ENCODE measurements at regions not wholly inside any gene's neighbourhood (a gene's known extent, or its start where the extent isn't known, plus 50 kb on each side); places are given as distances from the start of the nearest gene placed in this dataset.

GRCh38 chr4:159446266-159446976 lies 343.5 kb downstream of the RAPGEF2 start:
- H3K4me2 ChIP-seq (ENCODE audit: insufficient read depth in 1 of 2, low read depth in 2 of 2, low read length in 2 of 2), result no peak overlapping the region
- H2BK20ac ChIP-seq (ENCODE audit: low read length), result no peak overlapping the region
- FAIRE-seq, result peak; percentile 52
- POLR2A ChIA-PET (ENCODE audit: partially characterized antibody), result no interaction called here
- no peak overlapping the region for H3K18ac ChIP-seq (ENCODE audit: extremely low read depth, low read length)
- no peak overlapping the region for H3K9ac ChIP-seq (replicated peaks in 1 of 4; ENCODE audit: extremely low read depth in 1 of 4, low read depth in 3 of 4, low read length in 3 of 4)
- no peaks in the 10 kb centered on the region for H4K20me1 ChIP-seq (replicated peaks in 1 of 2; ENCODE audit: control insufficient read depth in 1 of 2, insufficient read depth in 2 of 2, low read length in 2 of 2)
- H3K27ac ChIP-seq (ENCODE audit: low read depth, low read length), result no peak overlapping the region
- DNase-seq (ENCODE audit: low read depth in 1 of 2, low spot score in 2 of 2), result peak; percentile 23 to 52
- no peaks in the 10 kb centered on the region for H3K23me2 ChIP-seq (ENCODE audit: low read depth, low read length)
- H3K27me3 ChIP-seq (replicated peaks in 1 of 4; ENCODE audit: control insufficient read depth in 3 of 4, extremely low read depth in 1 of 4, insufficient read depth in 3 of 4, low read length in 3 of 4), result no peaks in the 10 kb centered on the region
- no peak overlapping the region for H2BK15ac ChIP-seq (ENCODE audit: low read length)
- CTCF ChIA-PET (ENCODE audit: partially characterized antibody), result interaction anchor here (0.6 to 1.6 kb wide), 5 partner anchors 12 to 210 kb away, joined by 3 to 4 read pairs (median 4); no protein-coding TSS in a partner anchor
- H3K4me1 ChIP-seq (replicated peaks in 1 of 4; ENCODE audit: control insufficient read depth in 3 of 4, insufficient read depth in 4 of 4, low read length in 3 of 4), result peaks cover 0 to 3% (median 0%) of the 10 kb centered on the region in 4 experiments; a peak in 1 of 7 replicates
- H2BK120ac ChIP-seq (replicated peaks; ENCODE audit: low read depth, low read length), result no peak overlapping the region
- WGBS, 2 experiments (ENCODE audit: extremely low coverage in 1 of 2, insufficient coverage in 1 of 2, insufficient read length in 1 of 2, insufficient replicate concordance in 2 of 2, low coverage in 1 of 2, low lambda C conversion rate in 2 of 2, missing lambda C conversion rate in 1 of 2), result 53% methylated on average over 6 of the region's 6 CpGs; no CpG with 5 or more reads in 1 of the 2 experiments
- H2BK5ac ChIP-seq (ENCODE audit: low read depth, low read length), result no peak overlapping the region
- H2AFZ ChIP-seq (ENCODE audit: low read length), result peak overlapping the region; percentile 78; the same call in 1 of the 2 replicates
- no peak overlapping the region for H3K23ac ChIP-seq (ENCODE audit: insufficient read length)
- no peak overlapping the region for H3K4ac ChIP-seq (replicated peaks; ENCODE audit: insufficient read length, low read depth, low read length)
- TF ChIP-seq CTBP2 (IDR thresholded peaks at IDR 0.05; ENCODE audit: borderline replicate concordance, insufficient read depth, insufficient read length, low read length), result no peak
- no peak for TF ChIP-seq MAX (IDR thresholded peaks at IDR 0.05)
- peak; percentile 93 for TF ChIP-seq RAD21 (IDR thresholded peaks at IDR 0.05 in 1 of 2, conservative IDR thresholded peaks at IDR 0.05 in 1 of 2; ENCODE audit: low read depth in 2 of 2, low read length in 2 of 2)
- no peak for TF ChIP-seq NANOG (IDR thresholded peaks at IDR 0.05; ENCODE audit: insufficient read depth, low read depth, low read length, poor library complexity, severe bottlenecking)
- TF ChIP-seq CTCF (IDR thresholded peaks at IDR 0.05; ENCODE audit: control extremely low read depth in 1 of 3, insufficient read depth in 1 of 3, low read depth in 1 of 3, low read length in 3 of 3), result peak; percentile 43 to 86 (median 69)
- no peak overlapping the region for H3K56ac ChIP-seq (replicated peaks; ENCODE audit: insufficient read length, low read depth, low read length)
- H3K4me3 ChIP-seq (ENCODE audit: extremely low read depth in 1 of 4, insufficient read depth in 2 of 4, low read depth in 3 of 4, low read length in 4 of 4), result no peak overlapping the region
- H3K79me1 ChIP-seq (ENCODE audit: low read depth, low read length), result no peaks in the 10 kb centered on the region
- no peaks in the 10 kb centered on the region for H3K9me3 ChIP-seq (ENCODE audit: insufficient read depth in 2 of 2, low read depth in 1 of 2, low read length in 1 of 2)
- no peak overlapping the region for H2AK5ac ChIP-seq (ENCODE audit: low read depth, low read length)
- H4K8ac ChIP-seq (ENCODE audit: extremely low read depth, insufficient read depth, low read length), result no peak overlapping the region; the same call in 1 of the 2 replicates
- no peak overlapping the region for H2BK12ac ChIP-seq (ENCODE audit: low read depth, low read length)
- H4K5ac ChIP-seq (ENCODE audit: insufficient read length, low read depth, low read length), result no peak overlapping the region
- no peaks in the 10 kb centered on the region for H3K36me3 ChIP-seq (ENCODE audit: control insufficient read depth in 2 of 4, insufficient read depth in 4 of 4, low read length in 3 of 4)
- H3K79me2 ChIP-seq (ENCODE audit: control insufficient read depth in 1 of 2, insufficient read depth in 2 of 2, low read length in 2 of 2), result no peaks in the 10 kb centered on the region
- no peak overlapping the region for H3K14ac ChIP-seq (ENCODE audit: insufficient read length)
- no peak overlapping the region for H4K91ac ChIP-seq (replicated peaks; ENCODE audit: insufficient read length, low read length)

Data from H1 (cell line).